ENCODE measurements at regions not wholly inside any gene's neighbourhood (a gene's known extent, or its start where the extent isn't known, plus 50 kb on each side); places are given as distances from the start of the nearest gene placed in this dataset.

DNA sequence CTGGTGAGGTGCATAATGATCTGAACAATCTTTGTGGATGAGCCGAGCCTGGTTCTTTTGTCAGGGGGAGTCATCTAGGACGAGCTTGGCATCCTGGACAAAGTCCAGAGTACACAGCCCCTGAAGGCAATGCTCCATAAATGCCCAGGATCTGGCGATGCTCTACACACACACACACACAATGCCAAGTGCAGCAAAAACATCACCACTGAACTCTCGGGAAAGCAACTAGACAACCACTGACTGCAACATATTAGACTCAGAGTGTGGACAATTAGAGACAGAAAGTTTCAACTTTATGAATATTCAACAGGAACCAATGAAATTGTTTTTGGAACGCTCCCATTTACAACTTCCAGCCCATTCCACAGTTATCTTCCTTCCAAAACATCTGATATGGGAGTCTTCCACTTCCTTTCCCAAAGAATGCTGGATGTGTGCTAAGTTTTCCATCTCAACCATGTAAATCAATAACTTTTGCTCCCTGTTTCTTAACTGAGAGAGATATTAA lies 227.6 kb upstream of the ANKRD55 start:
- Mint-ChIP-seq H3K9me3 (no peaks in the 10 kb centered on the region), H3K36me3 (ENCODE audit: insufficient read depth in 1 of 3, low read depth in 3 of 3) (no peaks in the 10 kb centered on the region), H3K4me3 (no peak overlapping the region), H3K4me1 (peaks cover 43 to 46% of the 10 kb centered on the region in 2 experiments), H3K27me3 (ENCODE audit: low read depth) (no peaks in the 10 kb centered on the region; the same call in 1 of the 2 replicates), H3K27ac (no peak overlapping the region)
- Histone ChIP-seq H4K8ac (replicated peaks; ENCODE audit: insufficient read length, low read depth, low read length) (no peak overlapping the region), H4K91ac (ENCODE audit: insufficient read length, low read depth, low read length) (no peak overlapping the region), H3K27ac (ENCODE audit: insufficient read length, low read depth, low read length) (no peak overlapping the region), H3K9ac (ENCODE audit: extremely low read depth, insufficient read length, low read length) (no peak overlapping the region), H3T11ph (ENCODE audit: low read length) (no peak overlapping the region), H3K4me1 (ENCODE audit: insufficient read depth, low read length) (peaks cover 11% of the 10 kb centered on the region; the same call in 1 of the 2 replicates), H2AFZ (ENCODE audit: low read length) (no peak overlapping the region), H3K27me3 (ENCODE audit: insufficient read depth, low read length) (no peaks in the 10 kb centered on the region), H2BK120ac (ENCODE audit: low read depth, low read length, poor library complexity, severe bottlenecking) (no peak overlapping the region), H2BK20ac (ENCODE audit: low read depth, low read length, poor library complexity, severe bottlenecking) (no peak overlapping the region), H3K79me2 (ENCODE audit: insufficient read depth, low read length) (no peaks in the 10 kb centered on the region), H2BK5ac (ENCODE audit: insufficient read length, low read length) (no peak overlapping the region), H2BK15ac (ENCODE audit: low read depth, low read length) (no peak overlapping the region), H4K5ac (ENCODE audit: insufficient read length, low read depth, low read length) (no peak overlapping the region), H3K9me3 (ENCODE audit: control insufficient read depth, low read depth, low read length) (no peaks in the 10 kb centered on the region), H4K20me1 (ENCODE audit: control insufficient read depth, insufficient read depth, insufficient read length) (no peaks in the 10 kb centered on the region), H3K23ac (ENCODE audit: insufficient read length, low read depth, low read length) (no peak overlapping the region), H3K23me2 (ENCODE audit: insufficient read length, low read depth, low read length, poor library complexity, severe bottlenecking) (no peaks in the 10 kb centered on the region), H3K18ac (ENCODE audit: insufficient read length, low read depth, low read length) (no peak overlapping the region), H2BK12ac (ENCODE audit: insufficient read length, low read depth, low read length) (no peak overlapping the region), H3K4ac (ENCODE audit: low read depth, low read length) (no peak overlapping the region), H3K79me1 (ENCODE audit: insufficient read depth, low read depth, low read length, poor library complexity, severe bottlenecking) (no peaks in the 10 kb centered on the region), H3K14ac (ENCODE audit: insufficient read depth, low read length) (no peak overlapping the region), H3K56ac (ENCODE audit: insufficient read length, low read depth, low read length) (no peak overlapping the region), H2AK5ac (ENCODE audit: insufficient read length, low read length) (no peak overlapping the region), H3K4me2 (ENCODE audit: insufficient read depth, insufficient read length, low read length) (no peak overlapping the region)
- TF ChIP-seq, protein P1, sequence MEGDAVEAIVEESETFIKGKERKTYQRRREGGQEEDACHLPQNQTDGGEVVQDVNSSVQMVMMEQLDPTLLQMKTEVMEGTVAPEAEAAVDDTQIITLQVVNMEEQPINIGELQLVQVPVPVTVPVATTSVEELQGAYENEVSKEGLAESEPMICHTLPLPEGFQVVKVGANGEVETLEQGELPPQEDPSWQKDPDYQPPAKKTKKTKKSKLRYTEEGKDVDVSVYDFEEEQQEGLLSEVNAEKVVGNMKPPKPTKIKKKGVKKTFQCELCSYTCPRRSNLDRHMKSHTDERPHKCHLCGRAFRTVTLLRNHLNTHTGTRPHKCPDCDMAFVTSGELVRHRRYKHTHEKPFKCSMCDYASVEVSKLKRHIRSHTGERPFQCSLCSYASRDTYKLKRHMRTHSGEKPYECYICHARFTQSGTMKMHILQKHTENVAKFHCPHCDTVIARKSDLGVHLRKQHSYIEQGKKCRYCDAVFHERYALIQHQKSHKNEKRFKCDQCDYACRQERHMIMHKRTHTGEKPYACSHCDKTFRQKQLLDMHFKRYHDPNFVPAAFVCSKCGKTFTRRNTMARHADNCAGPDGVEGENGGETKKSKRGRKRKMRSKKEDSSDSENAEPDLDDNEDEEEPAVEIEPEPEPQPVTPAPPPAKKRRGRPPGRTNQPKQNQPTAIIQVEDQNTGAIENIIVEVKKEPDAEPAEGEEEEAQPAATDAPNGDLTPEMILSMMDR (conservative IDR thresholded peaks at IDR 0.05), result no peak
- DNase-seq, result no peak
- no CpG with 5 or more reads among the region's 5 CpGs for WGBS (ENCODE audit: extremely low coverage, insufficient read length, low lambda C conversion rate)

Measured in H9 (cell line).